H9 (cell line): ENCODE measurements at regions not wholly inside any gene's neighbourhood (a gene's known extent, or its start where the extent isn't known, plus 50 kb on each side); places are given as distances from the start of the nearest gene placed in this dataset.

Source experiments
- DNase-seq: peaks from one replicate; pipeline ENCODE4 v3.0.0-alpha.2; 2017
- H2AFZ ChIP-seq: one replicate; pipeline ENCODE4 v1.6.1; 2013; ENCODE audit warnings: mild to moderate bottlenecking, low read length, control low read depth, moderate library complexity
- H2AK5ac ChIP-seq: 2 replicates; pipeline ENCODE4 v1.6.1; 2013; ENCODE audit warnings: low read length, control low read depth, mixed read lengths; ENCODE audit not compliant: insufficient read length
- H2BK120ac ChIP-seq: one replicate; pipeline ENCODE4 v1.6.1; 2013; ENCODE audit warnings: low read depth, mild to moderate bottlenecking, low read length, control low read depth, inconsistent platforms; ENCODE audit not compliant: poor library complexity, severe bottlenecking
- H2BK12ac ChIP-seq: 2 replicates; pipeline ENCODE4 v1.6.1; 2013; ENCODE audit warnings: low read length, control low read depth, mixed read lengths, low read depth; ENCODE audit not compliant: insufficient read length
- H2BK15ac ChIP-seq: 2 replicates; pipeline ENCODE4 v1.6.1; 2013; ENCODE audit warnings: low read depth, low read length, control low read depth
- H2BK20ac ChIP-seq: one replicate; pipeline ENCODE4 v1.6.1; 2013; ENCODE audit warnings: low read depth, mild to moderate bottlenecking, low read length, control low read depth, inconsistent platforms; ENCODE audit not compliant: poor library complexity, severe bottlenecking
- H2BK5ac ChIP-seq: 2 replicates; pipeline ENCODE4 v1.6.1; 2013; ENCODE audit warnings: low read length, control low read depth, mixed read lengths; ENCODE audit not compliant: insufficient read length
- H3K14ac ChIP-seq: 2 replicates; pipeline ENCODE4 v1.6.1; 2013; ENCODE audit warnings: low read length, control low read depth; ENCODE audit not compliant: insufficient read depth
- H3K18ac ChIP-seq: 2 replicates; pipeline ENCODE4 v1.6.1; 2013; ENCODE audit warnings: low read depth, mild to moderate bottlenecking, mixed read lengths, low read length, control low read depth; ENCODE audit not compliant: insufficient read length
- H3K23ac ChIP-seq: 2 replicates; pipeline ENCODE4 v1.6.1; 2013; ENCODE audit warnings: low read length, control low read depth, mixed read lengths, low read depth; ENCODE audit not compliant: insufficient read length
- H3K23me2 ChIP-seq: 2 replicates; pipeline ENCODE4 v1.6.1; 2013; ENCODE audit warnings: low read depth, mild to moderate bottlenecking, mixed read lengths, low read length, control low read depth; ENCODE audit not compliant: insufficient read length, poor library complexity, severe bottlenecking
- H3K27ac ChIP-seq: 2 replicates; pipeline ENCODE4 v1.5.1; 2013; ENCODE audit warnings: low read length, control low read depth, mixed read lengths, low read depth; ENCODE audit not compliant: insufficient read length
- H3K27me3 ChIP-seq: 2 replicates; pipeline ENCODE4 v1.6.1; 2013; ENCODE audit warnings: low read length, control low read depth, inconsistent platforms; ENCODE audit not compliant: insufficient read depth
- H3K4ac ChIP-seq: 2 replicates; pipeline ENCODE4 v1.6.1; 2013; ENCODE audit warnings: low read depth, mild to moderate bottlenecking, control low read depth, inconsistent platforms, low read length, moderate library complexity
- H3K4me1 ChIP-seq: 2 replicates; pipeline ENCODE4 v1.6.1; 2013; ENCODE audit warnings: low read length, control low read depth, inconsistent platforms; ENCODE audit not compliant: insufficient read depth
- H3K4me2 ChIP-seq: 2 replicates; pipeline ENCODE4 v1.6.1; 2013; ENCODE audit warnings: low read length, control low read depth, mixed read lengths; ENCODE audit not compliant: insufficient read length, insufficient read depth
- H3K56ac ChIP-seq: 2 replicates; pipeline ENCODE4 v1.6.1; 2013; ENCODE audit warnings: low read depth, mild to moderate bottlenecking, mixed read lengths, low read length, control low read depth; ENCODE audit not compliant: insufficient read length
- H3K79me1 ChIP-seq: 2 replicates; pipeline ENCODE4 v1.6.1; 2013; ENCODE audit warnings: low read depth, mild to moderate bottlenecking, moderate library complexity, low read length, control low read depth, inconsistent platforms; ENCODE audit not compliant: insufficient read depth, poor library complexity, severe bottlenecking
- H3K79me2 ChIP-seq: 2 replicates; pipeline ENCODE4 v1.6.1; 2013; ENCODE audit warnings: low read length, control low read depth, inconsistent platforms; ENCODE audit not compliant: insufficient read depth
- H3K9ac ChIP-seq: 2 replicates; pipeline ENCODE4 v1.6.1; 2013; ENCODE audit warnings: low read length, control low read depth, mixed read lengths; ENCODE audit not compliant: insufficient read length; ENCODE audit errors: extremely low read depth
- H3K9me3 ChIP-seq: one replicate; pipeline ENCODE4 v1.6.1; 2013; ENCODE audit warnings: low read depth, low read length, inconsistent platforms; ENCODE audit not compliant: control insufficient read depth
- H3T11ph ChIP-seq: one replicate; pipeline ENCODE4 v1.6.1; 2013; ENCODE audit warnings: mild to moderate bottlenecking, low read length, control low read depth, inconsistent platforms
- H4K20me1 ChIP-seq: one replicate; pipeline ENCODE4 v1.6.1; 2013; ENCODE audit not compliant: control insufficient read depth, insufficient read length, insufficient read depth
- H4K5ac ChIP-seq: 2 replicates; pipeline ENCODE4 v1.6.1; 2013; ENCODE audit warnings: low read depth, mild to moderate bottlenecking, mixed read lengths, low read length, control low read depth; ENCODE audit not compliant: insufficient read length
- H4K8ac ChIP-seq: replicated peaks from 2 replicates; pipeline ENCODE4 v1.6.1; 2013; ENCODE audit warnings: low read length, control low read depth, mixed read lengths, low read depth; ENCODE audit not compliant: insufficient read length
- H4K91ac ChIP-seq: 2 replicates; pipeline ENCODE4 v1.6.1; 2013; ENCODE audit warnings: low read depth, mild to moderate bottlenecking, moderate library complexity, mixed read lengths, low read length, control low read depth; ENCODE audit not compliant: insufficient read length
- H3K27ac Mint-ChIP-seq, 3 experiments: 2 replicates in 2 of 3; 3 replicates in 1 of 3; pipeline ENCODE4 v1.8.0; 2020 to 2021; ENCODE audit warnings: mixed read lengths in 3 of 3, mild to moderate bottlenecking in 1 of 3, moderate library complexity in 1 of 3
- H3K27me3 Mint-ChIP-seq: 2 replicates; pipeline ENCODE4 v1.8.0; 2021; ENCODE audit warnings: low read depth, mild to moderate bottlenecking, moderate library complexity, mixed read lengths
- H3K36me3 Mint-ChIP-seq, 3 experiments: 2 replicates in 2 of 3; 3 replicates in 1 of 3; pipeline ENCODE4 v1.8.0; 2020 to 2021; ENCODE audit warnings: low read depth in 3 of 3, mixed read lengths in 3 of 3; ENCODE audit not compliant: insufficient read depth in 1 of 3
- H3K4me1 Mint-ChIP-seq, 2 experiments: 2 replicates each; pipeline ENCODE4 v1.8.0; 2020; ENCODE audit warnings: mixed read lengths in 2 of 2
- H3K4me3 Mint-ChIP-seq, 2 experiments: 2 replicates in 1 of 2; 3 replicates in 1 of 2; pipeline ENCODE4 v1.8.0; 2020 to 2021; ENCODE audit warnings: mild to moderate bottlenecking in 2 of 2, mixed read lengths in 2 of 2, moderate library complexity in 1 of 2
- H3K9me3 Mint-ChIP-seq, 2 experiments: 2 replicates in 1 of 2; 3 replicates in 1 of 2; pipeline ENCODE4 v1.8.0; 2020; ENCODE audit warnings: mild to moderate bottlenecking in 2 of 2, mixed read lengths in 2 of 2, moderate library complexity in 1 of 2
- TF ChIP-seq, protein P1 (sequence below): fragments of 200-600 bp; sonication (generic); conservative IDR thresholded peaks from 3 replicates; pipeline ENCODE4 v1.8.0; 2021; ENCODE audit warnings: antibody characterized with exemption, mild to moderate bottlenecking

DNA sequence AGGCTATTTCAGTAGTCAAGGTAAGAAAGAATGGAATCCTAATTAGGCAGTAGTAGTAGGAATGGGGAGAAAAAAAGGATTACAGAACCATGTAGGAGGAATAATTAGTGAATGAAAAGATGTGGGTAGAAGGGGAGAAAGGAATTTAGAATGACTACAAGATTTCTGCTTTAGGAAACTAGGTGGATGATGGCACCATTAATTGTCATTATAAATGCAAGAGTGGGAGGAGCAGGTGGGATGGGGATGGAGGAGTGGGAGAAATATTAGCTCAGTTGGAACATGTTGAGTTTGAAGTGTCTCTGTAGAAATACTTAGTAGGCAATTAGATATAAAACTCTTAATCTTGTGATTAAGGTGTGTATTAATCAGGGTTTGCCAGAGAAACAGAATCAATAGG lies 50.0 kb upstream of the C21orf91 start:
- Histone ChIP-seq H3K23me2 (no peaks in the 10 kb centered on the region), H3K9me3 (no peaks in the 10 kb centered on the region), H2BK5ac (no peak overlapping the region), H3K14ac (no peak overlapping the region), H2AFZ (no peak overlapping the region), H3K4me1 (no peaks in the 10 kb centered on the region), H3K79me1 (no peaks in the 10 kb centered on the region), H2BK12ac (no peak overlapping the region), H3K23ac (no peak overlapping the region), H2BK15ac (no peak overlapping the region), H4K91ac (no peak overlapping the region), H3K27ac (no peak overlapping the region), H3K4ac (no peak overlapping the region), H4K5ac (no peak overlapping the region), H3K9ac (no peak overlapping the region), H3K27me3 (no peaks in the 10 kb centered on the region), H2BK20ac (no peak overlapping the region), H3K79me2 (no peaks in the 10 kb centered on the region), H3K18ac (no peak overlapping the region), H3K56ac (no peak overlapping the region), H2AK5ac (no peak overlapping the region), H3T11ph (no peak overlapping the region), H3K4me2 (no peak overlapping the region), H2BK120ac (no peak overlapping the region), H4K20me1 (no peaks in the 10 kb centered on the region), H4K8ac (no peak overlapping the region)
- TF ChIP-seq, protein P1, sequence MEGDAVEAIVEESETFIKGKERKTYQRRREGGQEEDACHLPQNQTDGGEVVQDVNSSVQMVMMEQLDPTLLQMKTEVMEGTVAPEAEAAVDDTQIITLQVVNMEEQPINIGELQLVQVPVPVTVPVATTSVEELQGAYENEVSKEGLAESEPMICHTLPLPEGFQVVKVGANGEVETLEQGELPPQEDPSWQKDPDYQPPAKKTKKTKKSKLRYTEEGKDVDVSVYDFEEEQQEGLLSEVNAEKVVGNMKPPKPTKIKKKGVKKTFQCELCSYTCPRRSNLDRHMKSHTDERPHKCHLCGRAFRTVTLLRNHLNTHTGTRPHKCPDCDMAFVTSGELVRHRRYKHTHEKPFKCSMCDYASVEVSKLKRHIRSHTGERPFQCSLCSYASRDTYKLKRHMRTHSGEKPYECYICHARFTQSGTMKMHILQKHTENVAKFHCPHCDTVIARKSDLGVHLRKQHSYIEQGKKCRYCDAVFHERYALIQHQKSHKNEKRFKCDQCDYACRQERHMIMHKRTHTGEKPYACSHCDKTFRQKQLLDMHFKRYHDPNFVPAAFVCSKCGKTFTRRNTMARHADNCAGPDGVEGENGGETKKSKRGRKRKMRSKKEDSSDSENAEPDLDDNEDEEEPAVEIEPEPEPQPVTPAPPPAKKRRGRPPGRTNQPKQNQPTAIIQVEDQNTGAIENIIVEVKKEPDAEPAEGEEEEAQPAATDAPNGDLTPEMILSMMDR = no peak
- Mint-ChIP-seq H3K36me3 (peaks cover 4 to 20% (median 10%) of the 10 kb centered on the region in 3 experiments; a peak in 5 of 7 replicates), H3K4me1 (peaks cover 14% of the 10 kb centered on the region in 2 experiments), H3K4me3 (no peak overlapping the region), H3K27me3 (no peaks in the 10 kb centered on the region; the same call in 1 of the 2 replicates), H3K27ac (no peak overlapping the region), H3K9me3 (peaks cover 10 to 17% of the 10 kb centered on the region in 2 experiments)
- DNase-seq = no peak
